K562 (cell line): ENCODE measurements at regions not wholly inside any gene's neighbourhood (a gene's known extent, or its start where the extent isn't known, plus 50 kb on each side); places are given as distances from the start of the nearest gene placed in this dataset.

Experiments
- E2F8 ChIP-seq: fragments of 450-650 bp; IDR thresholded peaks from 2 replicates; pipeline ENCODE4 v1.7.1; 2018; ENCODE audit warnings: mild to moderate bottlenecking, low read depth; ENCODE audit not compliant: partially characterized antibody
- EZH2 ChIP-seq: IDR thresholded peaks from 2 replicates; pipeline ENCODE4 v1.6.1; 2012; ENCODE audit warnings: low read depth, mild to moderate bottlenecking, inconsistent platforms, low read length, borderline replicate concordance
- IRF2 ChIP-seq: sonication (generic); formaldehyde crosslinking; IDR thresholded peaks from 2 replicates; pipeline ENCODE4 v1.8.1; 2022; ENCODE audit warnings: mild to moderate bottlenecking, missing genetic modification reagents
- POLR2A ChIP-seq: fragments of 450-650 bp; conservative IDR thresholded peaks from 2 replicates; pipeline ENCODE4 v1.6.1; 2016
- REST ChIP-seq, 2 experiments: fragments of 450-650 bp; formaldehyde crosslinking in 1 of 2; IDR thresholded peaks; 2 replicates each; pipeline versions ENCODE4 v1.4.0 to v1.6.1; 2014 to 2020; ENCODE audit warnings: mild to moderate bottlenecking in 2 of 2, borderline replicate concordance in 1 of 2, low read depth in 1 of 2
- SIN3A ChIP-seq, 2 experiments: fragments of 150-350 bp in 1 of 2; IDR thresholded peaks; 2 replicates each; pipeline ENCODE4 v1.6.1; 2011 to 2016; ENCODE audit warnings: borderline replicate concordance in 2 of 2, low read depth in 2 of 2, low read length in 2 of 2, mild to moderate bottlenecking in 2 of 2, moderate library complexity in 2 of 2; ENCODE audit not compliant: control insufficient read depth in 1 of 2
- SP2 ChIP-seq: IDR thresholded peaks from 2 replicates; pipeline ENCODE4 v1.6.1; 2011; ENCODE audit warnings: mild to moderate bottlenecking, low read depth, low read length, moderate library complexity; ENCODE audit not compliant: poor library complexity, severe bottlenecking; ENCODE audit errors: extremely low read depth
- ZNF551 ChIP-seq: fragments of 250-450 bp; sonication (Bioruptor Pico); IDR thresholded peaks from 2 replicates; pipeline ENCODE4 v1.5.0; 2021; ENCODE audit warnings: mild to moderate bottlenecking, moderate library complexity

- TF ChIP-seq SP2: no peak
- TF ChIP-seq ZNF551 (CRISPR knock-in tag): no peak
- TF ChIP-seq E2F8: no peak
- no peak for TF ChIP-seq REST (IDR thresholded peaks at IDR 0.05; ENCODE audit: borderline replicate concordance)
- no peak for TF ChIP-seq REST (CRISPR knock-in tag; IDR thresholded peaks at IDR 0.05; ENCODE audit: low read depth)
- no peak for TF ChIP-seq IRF2 (CRISPR knock-in tag)
- no peak for TF ChIP-seq POLR2A
- TF ChIP-seq EZH2: no peak
- TF ChIP-seq SIN3A (IDR thresholded peaks at IDR 0.05; ENCODE audit: borderline replicate concordance in 2 of 2, control insufficient read depth in 1 of 2, low read depth in 2 of 2, low read length in 2 of 2): no peak
Observed at GRCh38 chr5:89830691-89831090, 578.9 kb downstream of the CETN3 start.
